Bone marrow (tissue), 2 donors: ENCODE measurements at regions not wholly inside any gene's neighbourhood (a gene's known extent, or its start where the extent isn't known, plus 50 kb on each side); places are given as distances from the start of the nearest gene placed in this dataset.

Experiments used
- DNase-seq, 2 donors: peaks; one replicate each; lab custom pipeline; 2025; lab: John Stamatoyannopoulos, UW

- peak in 1 of 2 donors; percentile 23 for DNase-seq
Measured at GRCh38 chr9:7871977-7872730, 72.6 kb upstream of the DMAC1 start.

GRCh38 chr9:7869340-7869739 is 69.8 kb upstream of the DMAC1 start:
- no peak for DNase-seq

- no peak for DNase-seq
Measured at GRCh38 chr9:7862170-7862569, 62.6 kb upstream of the DMAC1 start.

GRCh38 chr9:7861086-7861485 is 61.5 kb upstream of the DMAC1 start:
- no peak for DNase-seq

- DNase-seq = no peak
Measured at GRCh38 chr9:7860335-7860709, 60.7 kb upstream of the DMAC1 start.

- DNase-seq = no peak
Measured at GRCh38 chr9:7859701-7860334, 60.2 kb upstream of the DMAC1 start.

- no peak for DNase-seq
Measured at GRCh38 chr9:7858166-7858565, 58.6 kb upstream of the DMAC1 start.

- no peak for DNase-seq
Measured at GRCh38 chr9:7854763-7855162, 55.2 kb upstream of the DMAC1 start.
